SK-N-SH (cell line): ENCODE measurements at regions not wholly inside any gene's neighbourhood (a gene's known extent, or its start where the extent isn't known, plus 50 kb on each side); places are given as distances from the start of the nearest gene placed in this dataset.
A peak's percentile ranks its signal among the peaks of the same experiment; 100 is the strongest.

ENCODE experiments used
- CTCF ChIA-PET: fragments of 300-600, 350-600 bp; formaldehyde crosslinking; extraction: SDS; loops from one replicate; lab custom pipeline; 2021; lab: Yijun Ruan, JAX
- POLR2A ChIA-PET: fragments of 350-600 bp; sonication (Branson Sonifier 250); formaldehyde crosslinking; extraction: SDS; loops from one replicate; lab custom pipeline; 2020; ENCODE audit warnings: antibody characterized with exemption, inconsistent platforms; lab: Yijun Ruan, JAX
- DNase-seq: peaks from one replicate; pipeline ENCODE4 v3.0.0; 2012
- H2AFZ ChIP-seq: fragments of 200-600 bp; sonication (generic); 2 replicates; pipeline ENCODE4 v1.8.1; 2016; ENCODE audit warnings: antibody characterized with exemption, mild to moderate bottlenecking, low read depth
- H3F3A ChIP-seq: fragments of 200-600 bp; sonication (generic); replicated peaks from 2 replicates; pipeline ENCODE3; 2016; ENCODE audit warnings: antibody characterized with exemption, mild to moderate bottlenecking; ENCODE audit not compliant: insufficient read depth
- H3K27ac ChIP-seq, 2 experiments: fragments of 200-500 bp in 1 of 2; fragments of 200-600 bp in 1 of 2; sonication (Bioruptor generic) in 1 of 2; sonication (generic), shearing (Covaris generic) in 1 of 2; 2 replicates each; pipeline versions ENCODE4 v1.5.1 to v1.6.1; 2014 to 2016; ENCODE audit warnings: low read depth in 2 of 2, inconsistent platforms in 1 of 2, low read length in 1 of 2, mild to moderate bottlenecking in 1 of 2, mixed read lengths in 1 of 2
- H3K27me3 ChIP-seq: fragments of 200-600 bp; sonication (generic), shearing (Covaris generic); 2 replicates; pipeline ENCODE4 v1.6.1; 2016; ENCODE audit warnings: mixed run types; ENCODE audit not compliant: insufficient read depth
- H3K36me3 ChIP-seq, 2 experiments: fragments of 200-500 bp in 1 of 2; fragments of 200-600 bp in 1 of 2; sonication (Bioruptor generic) in 1 of 2; sonication (generic) in 1 of 2; replicated peaks in 1 of 2; 2 replicates each; pipeline versions ENCODE3 to v1.5.1; 2014 to 2016; ENCODE audit warnings: low read length in 1 of 2, mild to moderate bottlenecking in 1 of 2; ENCODE audit not compliant: insufficient read depth in 2 of 2, control insufficient read depth in 1 of 2
- H3K4me1 ChIP-seq, 2 experiments: fragments of 200-500 bp in 1 of 2; fragments of 200-600 bp in 1 of 2; sonication (Bioruptor generic) in 1 of 2; sonication (generic), shearing (Covaris generic) in 1 of 2; 2 replicates each; pipeline versions ENCODE4 v1.5.1 to v1.6.1; 2014 to 2016; ENCODE audit warnings: low read depth in 1 of 2, low read length in 1 of 2, mixed run types in 1 of 2; ENCODE audit not compliant: insufficient read depth in 2 of 2, control insufficient read depth in 1 of 2
- H3K4me2 ChIP-seq: fragments of 200-600 bp; sonication (generic), shearing (Covaris generic); 2 replicates; pipeline ENCODE4 v1.6.1; 2017; ENCODE audit warnings: mixed run types
- H3K4me3 ChIP-seq, 2 experiments: fragments of 200-500 bp in 1 of 2; fragments of 200-600 bp in 1 of 2; sonication (Bioruptor generic) in 1 of 2; sonication (generic), shearing (Covaris generic) in 1 of 2; 2 replicates each; pipeline versions ENCODE4 v1.5.1 to v1.8.1; 2014 to 2016; ENCODE audit warnings: low read depth in 2 of 2, inconsistent platforms in 1 of 2, low read length in 1 of 2, mild to moderate bottlenecking in 1 of 2, mixed read lengths in 1 of 2, moderate library complexity in 1 of 2
- H3K79me2 ChIP-seq: fragments of 200-600 bp; sonication (generic); 2 replicates; pipeline ENCODE4 v1.8.1; 2017; ENCODE audit warnings: mild to moderate bottlenecking; ENCODE audit not compliant: insufficient read depth
- H3K9ac ChIP-seq: fragments of 200-600 bp; sonication (generic); 2 replicates; pipeline ENCODE4 v1.6.1; 2017; ENCODE audit warnings: mixed run types
- H3K9me2 ChIP-seq: fragments of 200-600 bp; sonication (generic); 2 replicates; pipeline ENCODE4 v1.6.1; 2017; ENCODE audit warnings: mixed run types
- H3K9me3 ChIP-seq: fragments of 200-600 bp; sonication (generic); 2 replicates; pipeline ENCODE4 v1.6.1; 2017; ENCODE audit warnings: mixed run types, mild to moderate bottlenecking, moderate library complexity
- H4K20me1 ChIP-seq: fragments of 200-600 bp; sonication (generic); 2 replicates; pipeline ENCODE4 v1.6.1; 2017; ENCODE audit warnings: mild to moderate bottlenecking, mixed run types; ENCODE audit not compliant: insufficient read depth
- CHD2 ChIP-seq: fragments of 150-350 bp; IDR thresholded peaks from 2 replicates; pipeline ENCODE4 v1.6.1; 2018; ENCODE audit warnings: low read length; ENCODE audit not compliant: partially characterized antibody
- EP300 ChIP-seq, 2 experiments: IDR thresholded peaks; 2 replicates each; pipeline versions ENCODE4 v1.4.0 to v1.6.1; 2012; ENCODE audit warnings: borderline replicate concordance in 1 of 2, low read depth in 1 of 2, low read length in 1 of 2
- EZH2phosphoT487 ChIP-seq: fragments of 200-600 bp; sonication (generic); IDR thresholded peaks from 2 replicates; pipeline ENCODE4 v1.6.1; 2017; ENCODE audit warnings: low read depth, mixed run types, mild to moderate bottlenecking, antibody characterized with exemption, moderate library complexity, borderline replicate concordance
- MEF2A ChIP-seq: IDR thresholded peaks from 2 replicates; pipeline ENCODE4 v1.4.0; 2012; ENCODE audit warnings: low read depth, borderline replicate concordance
- NFIC ChIP-seq: IDR thresholded peaks from 2 replicates; pipeline ENCODE4 v1.4.0; 2012; ENCODE audit warnings: borderline replicate concordance
- NRF1 ChIP-seq: IDR thresholded peaks from 2 replicates; pipeline ENCODE4 v1.6.1; 2012; ENCODE audit warnings: low read depth, mild to moderate bottlenecking, low read length
- POLR2AphosphoS5 ChIP-seq: IDR thresholded peaks from 2 replicates; pipeline ENCODE4 v1.6.1; 2012; ENCODE audit warnings: low read depth, low read length
- RCOR1 ChIP-seq: fragments of 150-350 bp; IDR thresholded peaks from 2 replicates; pipeline ENCODE4 v1.6.1; 2017; ENCODE audit warnings: antibody characterized with exemption, low read length
- RFX5 ChIP-seq: IDR thresholded peaks from 2 replicates; pipeline ENCODE4 v1.6.1; 2012; ENCODE audit warnings: mild to moderate bottlenecking, improper control_type of control experiment, low read length
- WGBS: methylation state at CpG from one replicate; pipeline ENCODE4 v1.1.6; 2017; ENCODE audit warnings: low lambda C conversion rate; 5-methylcytosine and 5-hydroxymethylcytosine counted together
- TF ChIP-seq, protein P1 (sequence below): IDR thresholded peaks from 2 replicates; pipeline ENCODE4 v1.4.0; 2012; ENCODE audit warnings: low read depth, borderline replicate concordance
- TF ChIP-seq, protein P2 (sequence below): IDR thresholded peaks from 2 replicates; pipeline ENCODE4 v1.4.0; 2012; ENCODE audit warnings: low read depth
- TF ChIP-seq, protein P3 (sequence below): IDR thresholded peaks from 2 replicates; pipeline ENCODE4 v1.6.1; 2012; ENCODE audit warnings: mild to moderate bottlenecking, low read depth, low read length, moderate library complexity

DNA sequence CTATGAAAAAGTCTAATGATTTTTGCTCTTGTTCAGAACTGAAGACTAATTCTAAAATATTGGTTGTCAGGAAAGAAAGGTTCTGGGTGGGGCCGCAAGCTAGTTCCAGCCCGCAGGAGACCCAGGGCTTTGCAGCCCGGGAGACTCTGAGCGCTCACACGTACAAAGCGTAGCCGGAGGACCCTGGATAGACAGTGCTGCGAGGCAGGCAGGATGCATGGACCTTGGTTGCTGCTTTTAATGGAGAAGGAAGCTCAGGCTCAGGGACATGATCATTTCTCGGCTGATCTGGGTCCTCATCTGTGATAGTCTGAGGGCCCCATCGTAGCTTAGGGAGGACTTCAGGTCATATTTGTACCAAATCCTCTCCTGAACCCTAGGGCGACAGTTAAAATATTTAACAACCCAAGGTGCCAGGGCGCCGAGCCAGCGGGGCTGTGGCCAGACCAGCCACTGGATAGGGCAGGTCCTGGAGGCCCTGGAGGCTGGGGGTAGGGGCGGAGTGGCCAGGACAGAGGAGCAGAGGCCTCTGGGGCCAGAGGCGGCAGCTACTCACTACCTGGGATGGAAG is 70.1 kb upstream of the UNC5A start:
- Histone ChIP-seq H3K79me2 (no peaks in the 10 kb centered on the region), H3K4me2 (no peak overlapping the region), H3K9me2 (no peaks in the 10 kb centered on the region), H3K9me3 (no peaks in the 10 kb centered on the region), H3K36me3 (no peaks in the 10 kb centered on the region), H3K27ac (no peak overlapping the region), H4K20me1 (no peaks in the 10 kb centered on the region), H3K27me3 (no peaks in the 10 kb centered on the region; the same call in 1 of the 2 replicates), H3K4me1 (peaks cover 0 to 52% of the 10 kb centered on the region in 2 experiments; a peak in 2 of 4 replicates), H3F3A (no peaks in the 10 kb centered on the region), H2AFZ (no peak overlapping the region), H3K4me3 (no peak overlapping the region)
- CTCF ChIA-PET, result interaction anchor here (0.7 to 4.3 kb wide), 9 partner anchors 12 to 246 kb away, joined by 3 to 24 read pairs (median 3); no protein-coding TSS in a partner anchor
- POLR2A ChIA-PET, result interaction anchor here (1.2 kb wide), 1 partner anchor 71 kb away, joined by 3 read pairs; the partner anchor contains the start of gene UNC5A
- 72% methylated on average over 13 of the region's 16 CpGs for WGBS
- peak; percentile 30 for DNase-seq
- TF ChIP-seq MEF2A, result no peak
- TF ChIP-seq, protein P1, sequence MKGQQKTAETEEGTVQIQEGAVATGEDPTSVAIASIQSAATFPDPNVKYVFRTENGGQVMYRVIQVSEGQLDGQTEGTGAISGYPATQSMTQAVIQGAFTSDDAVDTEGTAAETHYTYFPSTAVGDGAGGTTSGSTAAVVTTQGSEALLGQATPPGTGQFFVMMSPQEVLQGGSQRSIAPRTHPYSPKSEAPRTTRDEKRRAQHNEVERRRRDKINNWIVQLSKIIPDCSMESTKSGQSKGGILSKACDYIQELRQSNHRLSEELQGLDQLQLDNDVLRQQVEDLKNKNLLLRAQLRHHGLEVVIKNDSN, result no peak
- TF ChIP-seq, protein P2, sequence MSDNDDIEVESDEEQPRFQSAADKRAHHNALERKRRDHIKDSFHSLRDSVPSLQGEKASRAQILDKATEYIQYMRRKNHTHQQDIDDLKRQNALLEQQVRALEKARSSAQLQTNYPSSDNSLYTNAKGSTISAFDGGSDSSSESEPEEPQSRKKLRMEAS, result no peak
- TF ChIP-seq, all 33 proteins: peak for 0
- H3K9ac ChIP-seq, result no peak overlapping the region

DNA sequence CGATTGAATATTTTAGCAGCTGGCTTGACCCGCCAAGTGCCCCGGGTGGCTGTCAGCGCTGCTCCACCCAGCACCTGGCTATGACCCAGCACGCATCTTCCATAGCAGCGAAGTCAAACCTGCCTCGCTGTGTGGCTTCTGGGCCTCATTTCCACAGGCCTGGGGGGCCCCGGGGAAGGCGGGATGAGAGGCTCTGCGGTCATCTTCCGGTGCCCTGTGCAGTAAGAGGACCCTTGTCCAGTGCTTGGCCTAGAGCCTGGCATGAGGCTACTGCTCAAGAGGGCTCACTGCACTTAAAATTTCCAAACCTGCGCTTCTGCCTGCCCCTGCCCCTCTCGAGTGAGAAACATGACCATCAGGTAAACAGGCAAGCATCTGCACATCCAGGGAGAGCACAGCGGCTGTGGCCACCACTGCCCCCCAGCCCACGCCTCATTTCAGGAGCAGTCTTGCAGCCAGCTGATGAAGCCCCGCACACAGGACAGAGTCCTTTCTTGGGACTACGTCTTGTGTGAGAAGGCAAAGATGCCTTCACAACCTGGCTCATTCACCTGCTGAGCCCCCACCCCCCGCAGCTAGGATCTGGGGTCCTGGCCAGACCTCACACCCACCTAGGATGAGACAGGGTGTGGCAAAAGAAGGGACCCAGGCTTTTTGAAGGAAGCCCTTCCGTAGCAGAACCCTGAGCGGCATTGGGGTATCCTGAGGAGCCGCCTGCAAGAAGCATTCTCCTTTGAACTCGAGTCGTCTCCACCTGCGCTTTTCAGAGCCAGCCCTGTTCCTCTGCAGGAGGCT is 69.5 kb upstream of the UNC5A start:
- POLR2A ChIA-PET, result no interaction called here
- DNase-seq, result no peak
- Histone ChIP-seq H3K27me3 (no peaks in the 10 kb centered on the region; the same call in 1 of the 2 replicates), H2AFZ (no peak overlapping the region), H3K9me2 (no peaks in the 10 kb centered on the region), H3K4me1 (peaks cover 0 to 52% of the 10 kb centered on the region in 2 experiments; a peak in 2 of 4 replicates), H3K4me3 (no peak overlapping the region), H3K79me2 (no peaks in the 10 kb centered on the region), H3K9me3 (no peaks in the 10 kb centered on the region), H4K20me1 (no peaks in the 10 kb centered on the region), H3K27ac (no peak overlapping the region), H3K4me2 (no peak overlapping the region), H3K9ac (no peak overlapping the region), H3K36me3 (no peaks in the 10 kb centered on the region), H3F3A (no peaks in the 10 kb centered on the region)
- TF ChIP-seq EZH2phosphoT487, result no peak
- TF ChIP-seq EP300 (IDR thresholded peaks at IDR 0.05; ENCODE audit: borderline replicate concordance in 1 of 2, low read depth in 1 of 2, low read length in 1 of 2), result no peak
- no peak for TF ChIP-seq CHD2
- TF ChIP-seq NFIC, result no peak
- TF ChIP-seq POLR2AphosphoS5, result no peak
- TF ChIP-seq RCOR1, result no peak
- TF ChIP-seq, protein P1, result no peak
- TF ChIP-seq RFX5, result no peak
- TF ChIP-seq, protein P3, sequence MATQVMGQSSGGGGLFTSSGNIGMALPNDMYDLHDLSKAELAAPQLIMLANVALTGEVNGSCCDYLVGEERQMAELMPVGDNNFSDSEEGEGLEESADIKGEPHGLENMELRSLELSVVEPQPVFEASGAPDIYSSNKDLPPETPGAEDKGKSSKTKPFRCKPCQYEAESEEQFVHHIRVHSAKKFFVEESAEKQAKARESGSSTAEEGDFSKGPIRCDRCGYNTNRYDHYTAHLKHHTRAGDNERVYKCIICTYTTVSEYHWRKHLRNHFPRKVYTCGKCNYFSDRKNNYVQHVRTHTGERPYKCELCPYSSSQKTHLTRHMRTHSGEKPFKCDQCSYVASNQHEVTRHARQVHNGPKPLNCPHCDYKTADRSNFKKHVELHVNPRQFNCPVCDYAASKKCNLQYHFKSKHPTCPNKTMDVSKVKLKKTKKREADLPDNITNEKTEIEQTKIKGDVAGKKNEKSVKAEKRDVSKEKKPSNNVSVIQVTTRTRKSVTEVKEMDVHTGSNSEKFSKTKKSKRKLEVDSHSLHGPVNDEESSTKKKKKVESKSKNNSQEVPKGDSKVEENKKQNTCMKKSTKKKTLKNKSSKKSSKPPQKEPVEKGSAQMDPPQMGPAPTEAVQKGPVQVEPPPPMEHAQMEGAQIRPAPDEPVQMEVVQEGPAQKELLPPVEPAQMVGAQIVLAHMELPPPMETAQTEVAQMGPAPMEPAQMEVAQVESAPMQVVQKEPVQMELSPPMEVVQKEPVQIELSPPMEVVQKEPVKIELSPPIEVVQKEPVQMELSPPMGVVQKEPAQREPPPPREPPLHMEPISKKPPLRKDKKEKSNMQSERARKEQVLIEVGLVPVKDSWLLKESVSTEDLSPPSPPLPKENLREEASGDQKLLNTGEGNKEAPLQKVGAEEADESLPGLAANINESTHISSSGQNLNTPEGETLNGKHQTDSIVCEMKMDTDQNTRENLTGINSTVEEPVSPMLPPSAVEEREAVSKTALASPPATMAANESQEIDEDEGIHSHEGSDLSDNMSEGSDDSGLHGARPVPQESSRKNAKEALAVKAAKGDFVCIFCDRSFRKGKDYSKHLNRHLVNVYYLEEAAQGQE, result no peak
- no peak for TF ChIP-seq NRF1
- WGBS, result 85% methylated on average over 13 of the region's 24 CpGs
- CTCF ChIA-PET, result interaction anchor here (0.7 to 3.5 kb wide), 5 partner anchors 41 to 245 kb away, joined by 3 to 15 read pairs (median 4); no protein-coding TSS in a partner anchor
